PFSK-1 (cell line): ENCODE measurements at regions not wholly inside any gene's neighbourhood (a gene's known extent, or its start where the extent isn't known, plus 50 kb on each side); places are given as distances from the start of the nearest gene placed in this dataset.

ENCODE experiments used
- FOXP2 ChIP-seq: optimal IDR thresholded peaks from 2 replicates; pipeline ENCODE3; 2011; ENCODE audit warnings: borderline replicate concordance, control low read depth, inconsistent platforms; ENCODE audit not compliant: insufficient read depth; ENCODE audit errors: extremely low read length, extremely low read depth
- POLR2AphosphoS5 ChIP-seq: IDR thresholded peaks from 2 replicates; pipeline ENCODE4 v1.6.1; 2012; ENCODE audit warnings: low read depth, mild to moderate bottlenecking, control low read depth, low read length, moderate library complexity
- SIN3A ChIP-seq: IDR thresholded peaks from 2 replicates; pipeline ENCODE4 v1.6.1; 2012; ENCODE audit warnings: mild to moderate bottlenecking, low read length, moderate library complexity, borderline replicate concordance; ENCODE audit not compliant: insufficient read depth
- TAF1 ChIP-seq: IDR thresholded peaks from 2 replicates; pipeline ENCODE4 v1.6.1; 2012; ENCODE audit warnings: low read length, control low read depth, borderline replicate concordance; ENCODE audit not compliant: insufficient read depth
- TF ChIP-seq, protein P1 (sequence below), 2 experiments: IDR thresholded peaks; 2 replicates each; pipeline versions ENCODE4 v1.6.1 to v1.8.0; 2011 to 2012; ENCODE audit warnings: low read depth in 2 of 2, low read length in 2 of 2, control low read depth in 1 of 2, inconsistent platforms in 1 of 2, mild to moderate bottlenecking in 1 of 2, moderate library complexity in 1 of 2; ENCODE audit not compliant: insufficient read depth in 1 of 2

DNA sequence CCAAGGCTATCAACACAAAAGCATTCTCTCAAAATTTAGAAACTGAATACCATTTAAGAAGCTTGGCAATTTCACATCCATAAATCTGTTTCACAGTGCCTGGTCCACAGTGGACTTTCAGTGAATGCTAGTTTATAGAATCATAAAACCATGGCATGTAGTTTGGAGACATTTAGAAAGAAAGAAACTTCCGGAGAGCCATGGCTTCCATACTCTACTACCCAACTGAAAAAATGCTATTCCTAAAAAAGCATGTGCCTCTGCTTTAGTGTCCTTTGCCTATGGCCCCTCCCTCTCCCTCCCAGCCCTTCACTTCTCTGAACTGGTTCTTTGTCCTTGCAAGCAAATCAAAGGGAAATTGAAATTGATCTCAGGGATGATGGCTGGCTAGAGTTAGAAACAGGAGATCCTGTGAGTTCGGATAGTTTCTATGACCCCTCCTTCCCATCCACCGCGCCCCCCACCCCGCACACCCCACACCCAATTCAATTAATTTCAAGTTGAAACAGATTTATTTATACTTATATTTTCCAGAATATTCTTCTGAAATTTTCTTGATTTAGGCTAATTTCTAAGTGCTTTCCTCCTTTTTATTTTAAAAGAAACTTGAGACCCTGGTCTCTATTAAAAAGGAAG is 248.3 kb downstream of the TRIB2 start:
- no peak for TF ChIP-seq POLR2AphosphoS5
- no peak for TF ChIP-seq SIN3A

DNA sequence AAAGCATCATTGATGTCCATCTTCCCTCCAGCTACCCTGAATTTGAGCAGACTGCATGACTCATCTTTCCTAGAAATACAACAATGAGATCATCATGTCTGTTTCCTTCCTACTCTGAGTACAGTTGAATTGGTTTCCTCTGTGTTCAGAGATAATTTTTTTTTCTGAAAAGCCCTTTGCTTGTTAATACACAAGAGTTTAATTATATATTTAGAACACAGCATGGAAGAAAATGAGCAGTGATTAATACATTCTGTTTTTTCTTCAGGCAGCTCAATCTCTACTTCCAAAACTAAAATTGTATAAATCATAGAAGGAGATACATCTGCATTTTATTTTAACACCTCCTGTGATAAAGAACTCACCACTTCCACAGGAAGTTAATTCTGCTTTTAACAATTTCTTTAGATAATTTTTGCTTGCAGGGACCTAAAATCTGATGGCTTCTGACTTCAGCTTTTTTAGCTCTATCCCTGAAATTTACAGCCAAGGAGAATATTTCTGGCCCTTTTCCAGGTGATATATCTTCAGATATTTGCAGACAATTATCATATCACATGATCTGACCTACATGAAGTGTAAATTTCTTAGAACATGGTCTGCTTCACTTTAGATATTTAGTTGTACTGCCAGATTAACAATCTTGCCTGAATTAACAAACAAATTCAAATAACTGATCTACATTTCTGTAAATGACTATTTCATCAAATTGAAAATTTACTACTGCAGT is 249.0 kb downstream of the TRIB2 start:
- no peak for TF ChIP-seq SIN3A

DNA sequence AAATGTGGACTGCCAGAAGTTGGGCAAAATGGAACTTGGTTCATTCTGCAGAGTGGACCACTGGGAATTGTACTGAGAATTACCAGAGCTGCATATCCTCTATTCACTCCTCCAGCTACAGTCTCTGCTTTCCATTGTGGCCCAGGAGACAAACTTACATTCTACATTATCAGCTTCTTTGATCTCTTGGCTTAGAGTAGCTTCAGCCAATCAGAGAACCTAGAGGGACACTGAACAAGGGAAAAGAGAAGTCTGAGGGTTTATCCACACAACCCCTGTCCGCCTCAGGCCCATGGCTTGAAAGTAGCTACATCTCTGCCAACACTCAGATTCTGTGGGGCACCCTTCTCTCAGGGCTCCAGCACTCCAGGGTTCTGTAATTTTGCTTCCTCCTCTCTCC is 251.1 kb downstream of the TRIB2 start:
- TF ChIP-seq FOXP2 (no peak), SIN3A (no peak)
- TF ChIP-seq, protein P1, sequence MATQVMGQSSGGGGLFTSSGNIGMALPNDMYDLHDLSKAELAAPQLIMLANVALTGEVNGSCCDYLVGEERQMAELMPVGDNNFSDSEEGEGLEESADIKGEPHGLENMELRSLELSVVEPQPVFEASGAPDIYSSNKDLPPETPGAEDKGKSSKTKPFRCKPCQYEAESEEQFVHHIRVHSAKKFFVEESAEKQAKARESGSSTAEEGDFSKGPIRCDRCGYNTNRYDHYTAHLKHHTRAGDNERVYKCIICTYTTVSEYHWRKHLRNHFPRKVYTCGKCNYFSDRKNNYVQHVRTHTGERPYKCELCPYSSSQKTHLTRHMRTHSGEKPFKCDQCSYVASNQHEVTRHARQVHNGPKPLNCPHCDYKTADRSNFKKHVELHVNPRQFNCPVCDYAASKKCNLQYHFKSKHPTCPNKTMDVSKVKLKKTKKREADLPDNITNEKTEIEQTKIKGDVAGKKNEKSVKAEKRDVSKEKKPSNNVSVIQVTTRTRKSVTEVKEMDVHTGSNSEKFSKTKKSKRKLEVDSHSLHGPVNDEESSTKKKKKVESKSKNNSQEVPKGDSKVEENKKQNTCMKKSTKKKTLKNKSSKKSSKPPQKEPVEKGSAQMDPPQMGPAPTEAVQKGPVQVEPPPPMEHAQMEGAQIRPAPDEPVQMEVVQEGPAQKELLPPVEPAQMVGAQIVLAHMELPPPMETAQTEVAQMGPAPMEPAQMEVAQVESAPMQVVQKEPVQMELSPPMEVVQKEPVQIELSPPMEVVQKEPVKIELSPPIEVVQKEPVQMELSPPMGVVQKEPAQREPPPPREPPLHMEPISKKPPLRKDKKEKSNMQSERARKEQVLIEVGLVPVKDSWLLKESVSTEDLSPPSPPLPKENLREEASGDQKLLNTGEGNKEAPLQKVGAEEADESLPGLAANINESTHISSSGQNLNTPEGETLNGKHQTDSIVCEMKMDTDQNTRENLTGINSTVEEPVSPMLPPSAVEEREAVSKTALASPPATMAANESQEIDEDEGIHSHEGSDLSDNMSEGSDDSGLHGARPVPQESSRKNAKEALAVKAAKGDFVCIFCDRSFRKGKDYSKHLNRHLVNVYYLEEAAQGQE (IDR thresholded peaks at IDR 0.05; ENCODE audit: insufficient read depth in 1 of 2, low read depth in 2 of 2, low read length in 2 of 2) = no peak

DNA sequence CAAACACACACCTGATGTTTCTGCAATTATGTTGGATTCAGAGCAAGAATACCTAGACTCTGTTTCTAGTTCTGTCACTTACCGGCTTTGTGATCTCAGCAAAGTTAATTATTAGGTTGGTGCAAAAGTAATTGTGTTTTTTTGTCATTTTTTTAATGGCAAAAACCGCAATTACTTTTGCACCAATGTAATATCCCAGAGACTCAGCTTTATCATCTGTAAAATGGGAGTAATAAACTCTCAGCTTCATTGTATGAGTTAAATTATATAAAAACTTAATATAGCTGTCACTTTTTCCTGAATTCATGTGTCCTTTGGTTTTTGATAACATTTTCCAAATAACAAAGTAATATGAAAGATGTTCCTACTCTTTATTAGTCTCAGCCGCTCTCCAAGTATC is 251.7 kb downstream of the TRIB2 start:
- no peak for TF ChIP-seq SIN3A
- TF ChIP-seq, protein P1 (IDR thresholded peaks at IDR 0.05; ENCODE audit: insufficient read depth in 1 of 2, low read depth in 2 of 2, low read length in 2 of 2) = no peak

DNA sequence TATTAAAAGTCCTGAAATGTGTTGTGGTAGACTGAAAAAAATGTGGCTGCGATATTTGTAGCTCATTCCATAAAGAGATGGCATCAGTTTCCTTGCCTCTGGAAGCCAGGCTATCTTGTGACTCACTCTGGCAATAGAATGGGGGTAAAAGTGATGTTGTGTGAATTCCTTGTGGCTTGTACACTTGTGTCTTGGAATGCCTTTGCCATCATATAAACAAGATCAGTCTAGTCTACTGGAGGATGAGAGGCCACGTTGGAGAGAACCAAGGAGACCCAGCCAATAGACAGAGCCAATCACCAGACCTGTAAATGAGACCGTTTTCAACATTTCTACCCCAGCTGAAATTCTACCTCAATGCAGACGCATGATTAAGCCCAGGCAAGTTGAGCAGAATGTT is 254.1 kb downstream of the TRIB2 start:
- TF ChIP-seq SIN3A = no peak
- TF ChIP-seq TAF1 = no peak
- no peak for TF ChIP-seq POLR2AphosphoS5
- no peak for TF ChIP-seq FOXP2
- TF ChIP-seq, protein P1 (IDR thresholded peaks at IDR 0.05; ENCODE audit: insufficient read depth in 1 of 2, low read depth in 2 of 2, low read length in 2 of 2) = no peak

DNA sequence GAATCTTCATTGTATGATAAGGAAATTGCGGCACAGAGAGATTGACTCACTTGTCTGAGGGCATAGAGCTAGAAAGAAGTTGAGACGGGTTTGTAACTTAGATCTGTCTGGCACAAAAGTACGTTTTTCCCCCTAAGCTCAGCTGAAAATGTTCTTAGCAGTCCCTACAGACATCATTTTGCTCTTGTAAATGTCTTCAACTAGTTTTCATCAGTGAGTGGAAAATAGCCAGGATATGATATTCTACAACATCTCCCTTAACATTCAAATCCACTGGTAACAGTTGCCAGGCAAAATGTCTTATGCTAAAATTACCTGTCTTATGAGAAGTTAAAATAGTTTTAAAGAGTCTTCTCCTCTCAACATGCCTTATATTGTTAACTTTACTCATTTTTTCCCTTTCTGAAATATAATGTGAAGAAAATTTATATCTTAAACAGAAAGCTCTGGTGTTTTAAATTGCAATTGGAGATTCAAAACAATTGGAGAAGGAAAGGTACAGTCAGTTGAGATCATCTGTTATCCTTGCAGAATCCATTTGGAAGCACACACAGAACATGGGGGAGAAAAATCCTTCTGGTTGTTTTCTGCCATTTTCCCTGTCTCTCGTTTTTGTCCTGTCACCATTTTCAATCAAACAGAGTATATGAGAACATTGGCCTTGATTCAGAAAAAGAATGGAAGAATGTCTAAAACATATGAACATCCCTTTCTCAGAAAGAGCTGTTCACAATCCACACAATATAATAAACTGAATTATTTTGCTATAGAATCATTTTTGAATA is 255.0 kb downstream of the TRIB2 start:
- TF ChIP-seq FOXP2 (no peak), POLR2AphosphoS5 (no peak), TAF1 (no peak), SIN3A (no peak)
- TF ChIP-seq, protein P1 (IDR thresholded peaks at IDR 0.05; ENCODE audit: insufficient read depth in 1 of 2, low read depth in 2 of 2, low read length in 2 of 2) = no peak
